B cell (primary cell): ENCODE measurements at regions not wholly inside any gene's neighbourhood (a gene's known extent, or its start where the extent isn't known, plus 50 kb on each side); places are given as distances from the start of the nearest gene placed in this dataset.

Source experiments
- ATAC-seq: fragments of 200-7000 bp; cut with Tn5 transposase; one replicate; pipeline ENCODE4 v1.10.0; 2021; ENCODE audit warnings: low read depth, mild to moderate bottlenecking, moderate number of reproducible peaks, moderate library complexity
- CTCF ChIA-PET: fragments of 350-600 bp; sonication (Branson Sonifier 250); formaldehyde crosslinking; loops from one replicate; lab custom pipeline; 2021; ENCODE audit warnings: antibody characterized with exemption, inconsistent platforms; lab: Charles Lee
- POLR2A ChIA-PET: fragments of 350-600 bp; sonication (Branson Sonifier 250); formaldehyde crosslinking; loops from one replicate; lab custom pipeline; 2021; ENCODE audit warnings: antibody characterized with exemption; lab: Charles Lee
- DNase-seq: peaks from one replicate; pipeline ENCODE4 v3.0.0; 2013
- H2AFZ ChIP-seq: 2 replicates; pipeline ENCODE4 v1.6.1; 2012; ENCODE audit warnings: mild to moderate bottlenecking, low read depth, low read length; ENCODE audit not compliant: insufficient read depth, poor library complexity, severe bottlenecking
- H3K27ac ChIP-seq, 2 donors: 1 replicate in 1 of 2; 2 replicates in 1 of 2; pipeline ENCODE4 v1.5.1; 2012 to 2013; ENCODE audit warnings: low read length in 2 of 2, mild to moderate bottlenecking in 2 of 2, moderate library complexity in 1 of 2
- H3K27me3 ChIP-seq, 4 experiments: fragments of 200-600 bp in 1 of 4; sonication (generic) in 1 of 4; replicated peaks in 1 of 4; 1 replicate in 2 of 4; 2 replicates in 2 of 4; pipeline versions ENCODE4 v1.6.1 to v1.7.0; 2013 to 2016; ENCODE audit warnings: low read length in 3 of 4, mild to moderate bottlenecking in 2 of 4, mixed read lengths in 1 of 4, moderate library complexity in 1 of 4; ENCODE audit not compliant: insufficient read depth in 4 of 4, control insufficient read depth in 3 of 4; ENCODE audit errors: control extremely low read depth in 1 of 4
- H3K36me3 ChIP-seq, 2 experiments: replicated peaks in 1 of 2; 1 replicate in 1 of 2; 2 replicates in 1 of 2; pipeline versions ENCODE4 v1.6.1 to v1.7.1; 2013; ENCODE audit warnings: low read length in 1 of 2; ENCODE audit not compliant: insufficient read depth in 2 of 2, control insufficient read depth in 1 of 2; ENCODE audit errors: control extremely low read depth in 1 of 2, extremely low read depth in 1 of 2
- H3K4me1 ChIP-seq, 2 donors: fragments of 200-600 bp in 1 of 2; sonication (generic) in 1 of 2; 1 replicate in 1 of 2; 2 replicates in 1 of 2; pipeline versions ENCODE4 v1.5.1 to v1.6.1; 2013 to 2017; ENCODE audit warnings: low read length in 2 of 2; ENCODE audit not compliant: control insufficient read depth in 2 of 2, insufficient read depth in 2 of 2
- H3K4me2 ChIP-seq: replicated peaks from 2 replicates; pipeline ENCODE3; 2012; ENCODE audit warnings: mild to moderate bottlenecking, low read depth, low read length; ENCODE audit not compliant: poor library complexity, severe bottlenecking
- H3K4me3 ChIP-seq, 5 experiments: fragments of 200-600 bp in 1 of 5; sonication (generic) in 1 of 5; 1 replicate in 3 of 5; 2 replicates in 2 of 5; pipeline versions ENCODE4 v1.5.1 to v1.7.0; 2011 to 2016; ENCODE audit warnings: low read length in 4 of 5, mild to moderate bottlenecking in 4 of 5, low read depth in 2 of 5, control low read depth in 1 of 5, moderate library complexity in 1 of 5; ENCODE audit not compliant: insufficient read depth in 1 of 5; ENCODE audit errors: control extremely low read depth in 1 of 5, extremely low read depth in 1 of 5
- H3K79me2 ChIP-seq: fragments of 200-600 bp; sonication (generic); one replicate; pipeline ENCODE4 v1.6.0; 2016; ENCODE audit warnings: low read length; ENCODE audit not compliant: control insufficient read depth, insufficient read depth
- H3K9ac ChIP-seq: fragments of 200-600 bp; sonication (generic); 2 replicates; pipeline ENCODE4 v1.6.1; 2017; ENCODE audit warnings: mild to moderate bottlenecking, low read length, moderate library complexity
- H3K9me3 ChIP-seq, 3 donors: one replicate each; pipeline versions ENCODE4 v1.6.1 to v1.7.1; 2013; ENCODE audit warnings: low read length in 2 of 3; ENCODE audit not compliant: control insufficient read depth in 2 of 3, insufficient read depth in 1 of 3; ENCODE audit errors: control extremely low read depth in 1 of 3
- H4K20me1 ChIP-seq: 2 replicates; pipeline ENCODE4 v1.6.0; 2012; ENCODE audit warnings: mild to moderate bottlenecking, low read length; ENCODE audit not compliant: insufficient read depth, control insufficient read depth, poor library complexity, severe bottlenecking
- H3K27ac Mint-ChIP-seq: one replicate; pipeline ENCODE4 v1.8.0; 2021; ENCODE audit warnings: mixed read lengths
- H3K27me3 Mint-ChIP-seq: one replicate; pipeline ENCODE4 v1.8.0; 2021; ENCODE audit warnings: mixed read lengths
- H3K4me1 Mint-ChIP-seq: one replicate; pipeline ENCODE4 v1.8.0; 2021; ENCODE audit warnings: mixed read lengths
- H3K4me3 Mint-ChIP-seq: one replicate; pipeline ENCODE4 v1.8.0; 2021; ENCODE audit warnings: mixed read lengths
- H3K9me3 Mint-ChIP-seq: one replicate; pipeline ENCODE4 v1.8.0; 2022; ENCODE audit warnings: mixed read lengths; ENCODE audit not compliant: insufficient read depth
- CTCF ChIP-seq: fragments of 200-600 bp; IDR thresholded peaks from one replicate; pipeline ENCODE4 v1.8.0; 2022; ENCODE audit warnings: antibody characterized with exemption, mild to moderate bottlenecking
- EZH2 ChIP-seq: IDR thresholded peaks from 2 replicates; pipeline ENCODE4 v1.6.1; 2012; ENCODE audit warnings: borderline replicate concordance, low read depth, mild to moderate bottlenecking, moderate library complexity, low read length; ENCODE audit not compliant: insufficient read depth, poor library complexity, severe bottlenecking
- WGBS: methylation state at CpG from one replicate; pipeline ENCODE4 v1.1.5; 2013; ENCODE audit warnings: missing lambda C conversion rate; ENCODE audit not compliant: insufficient coverage; 5-methylcytosine and 5-hydroxymethylcytosine counted together
- intact Hi-C: fragments of 100-400 bp; cut with micrococcal nuclease; formaldehyde crosslinking; loops from one replicate; pipeline ENCODE4 v1.10.0; 2022

DNA sequence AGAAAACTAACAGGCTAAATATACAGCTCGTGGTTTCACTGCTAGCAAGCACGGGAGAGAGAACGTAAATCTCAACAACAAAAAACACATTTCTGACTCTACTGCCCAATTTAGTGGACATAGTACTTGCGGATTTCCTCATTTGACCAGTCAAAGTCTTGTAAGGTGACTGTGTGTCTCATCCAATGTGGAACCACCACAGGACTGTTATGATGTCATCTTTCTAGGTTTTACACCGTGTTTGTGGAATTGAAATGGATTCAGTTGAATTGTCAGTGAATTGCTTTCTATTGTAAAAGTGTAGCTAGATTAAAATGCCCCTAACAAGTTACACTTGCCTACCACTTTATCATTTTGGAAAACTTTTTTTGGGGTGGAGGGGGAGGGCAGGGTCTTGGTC is 1010.8 kb downstream of the NLGN4Y start:
- TF ChIP-seq EZH2 (no peak), CTCF (no peak)
- Histone ChIP-seq H2AFZ (no peak overlapping the region), H3K9ac (no peak overlapping the region), H3K27ac (no peak overlapping the region), H3K4me3 (no peak overlapping the region), H3K9me3 (no peaks in the 10 kb centered on the region), H3K4me2 (no peak overlapping the region), H3K79me2 (no peaks in the 10 kb centered on the region), H3K36me3 (no peaks in the 10 kb centered on the region), H4K20me1 (no peaks in the 10 kb centered on the region), H3K4me1 (no peaks in the 10 kb centered on the region), H3K27me3 (no peaks in the 10 kb centered on the region)
- H3K4me3 Mint-ChIP-seq, result no peak overlapping the region
- no peaks in the 10 kb centered on the region for H3K9me3 Mint-ChIP-seq
- intact Hi-C loops, result no loop called here
- no peaks in the 10 kb centered on the region for H3K4me1 Mint-ChIP-seq
- ATAC-seq (no peak), DNase-seq (no peak)
- ChIA-PET POLR2A (no interaction called here), CTCF (interaction anchor here (0.6 kb wide), 1 partner anchor 10 kb away, joined by 3 read pairs; no protein-coding TSS in a partner anchor)
- WGBS, result no CpG with 5 or more reads among the region's 5 CpGs
- no peak overlapping the region for H3K27ac Mint-ChIP-seq
- H3K27me3 Mint-ChIP-seq, result no peaks in the 10 kb centered on the region

- ChIA-PET CTCF (no interaction called here), POLR2A (no interaction called here)
- Mint-ChIP-seq H3K27ac (no peak overlapping the region), H3K9me3 (no peaks in the 10 kb centered on the region), H3K4me3 (no peak overlapping the region), H3K27me3 (no peaks in the 10 kb centered on the region), H3K4me1 (no peaks in the 10 kb centered on the region)
- ATAC-seq, result no peak
- Histone ChIP-seq H3K27ac (no peak overlapping the region), H3K9ac (no peak overlapping the region), H3K36me3 (no peaks in the 10 kb centered on the region), H3K4me2 (no peak overlapping the region), H4K20me1 (no peaks in the 10 kb centered on the region), H3K4me3 (no peak overlapping the region), H3K4me1 (no peaks in the 10 kb centered on the region), H2AFZ (no peak overlapping the region), H3K9me3 (no peaks in the 10 kb centered on the region), H3K79me2 (no peaks in the 10 kb centered on the region), H3K27me3 (no peaks in the 10 kb centered on the region)
- no peak for DNase-seq
- intact Hi-C loops, result no loop called here
- no peak for TF ChIP-seq EZH2
- TF ChIP-seq CTCF, result no peak
- WGBS, result no CpG with 5 or more reads among the region's 4 CpGs
Measured at GRCh38 chrY:15535784-15536511, 1011.6 kb downstream of the NLGN4Y start.
